ENCODE measurements at regions not wholly inside any gene's neighbourhood (a gene's known extent, or its start where the extent isn't known, plus 50 kb on each side); places are given as distances from the start of the nearest gene placed in this dataset.
"Not testable (repeated sequence)": the region's sequence is repeated elsewhere in the genome, so short reads cannot be mapped to it uniquely, and the experiment has no call there.

- not testable (repeated sequence) for DNase-seq (ENCODE audit: low read depth in 4 of 4, low spot score in 3 of 4)
Measured at GRCh38 chr1:25171013-25171412, 61.3 kb downstream of the SYF2 start.

GRCh38 chr1:25170439-25170838 is 61.9 kb downstream of the SYF2 start:
- no peak for DNase-seq (ENCODE audit: low read depth in 4 of 4, low spot score in 3 of 4)

GRCh38 chr1:25169610-25170009 is 62.7 kb downstream of the SYF2 start:
- DNase-seq (ENCODE audit: low read depth in 4 of 4, low spot score in 3 of 4), result no peak

- DNase-seq (ENCODE audit: low read depth in 4 of 4, low spot score in 3 of 4), result no peak
Measured at GRCh38 chr1:25169168-25169567, 63.1 kb downstream of the SYF2 start.

GRCh38 chr1:25168193-25169071 is 63.9 kb downstream of the SYF2 start:
- DNase-seq (ENCODE audit: low read depth in 4 of 4, low spot score in 3 of 4), result no peak

- no peak for DNase-seq (ENCODE audit: low read depth in 4 of 4, low spot score in 3 of 4)
Measured at GRCh38 chr1:25167269-25168192, 64.8 kb downstream of the SYF2 start.

- DNase-seq (ENCODE audit: low read depth in 4 of 4, low spot score in 3 of 4), result no peak
Measured at GRCh38 chr1:25166847-25167246, 65.5 kb downstream of the SYF2 start.

GRCh38 chr1:25163986-25164385 is 68.3 kb downstream of the SYF2 start:
- DNase-seq (ENCODE audit: low read depth in 4 of 4, low spot score in 3 of 4), result no peak

- DNase-seq (ENCODE audit: low read depth in 4 of 4, low spot score in 3 of 4), result no peak
Measured at GRCh38 chr1:25161981-25162380, 70.3 kb downstream of the SYF2 start.

- no peak for DNase-seq (ENCODE audit: low read depth in 4 of 4, low spot score in 3 of 4)
Measured at GRCh38 chr1:25157846-25158245, 74.5 kb downstream of the SYF2 start.

- no peak for DNase-seq (ENCODE audit: low read depth in 4 of 4, low spot score in 3 of 4)
Measured at GRCh38 chr1:25150985-25151495, 81.3 kb downstream of the SYF2 start.

GRCh38 chr1:25148673-25149300 is 83.5 kb downstream of the SYF2 start:
- DNase-seq (ENCODE audit: low read depth in 4 of 4, low spot score in 3 of 4), result no peak

GRCh38 chr1:25146451-25146855 is 85.8 kb downstream of the SYF2 start:
- DNase-seq (ENCODE audit: low read depth in 4 of 4, low spot score in 3 of 4), result peak in 1 of 4 donors; percentile 36

- peak in 1 of 4 donors; percentile 38 for DNase-seq (ENCODE audit: low read depth in 4 of 4, low spot score in 3 of 4)
Measured at GRCh38 chr1:25145775-25146393, 86.4 kb downstream of the SYF2 start.

- DNase-seq (ENCODE audit: low read depth in 4 of 4, low spot score in 3 of 4), result no peak
Measured at GRCh38 chr1:25140073-25140797, 92.1 kb downstream of the SYF2 start.

- DNase-seq (ENCODE audit: low read depth in 4 of 4, low spot score in 3 of 4), result no peak
Measured at GRCh38 chr1:25137521-25138395, 94.5 kb downstream of the SYF2 start.

- no peak for DNase-seq (ENCODE audit: low read depth in 4 of 4, low spot score in 3 of 4)
Measured at GRCh38 chr1:25137106-25137505, 95.2 kb downstream of the SYF2 start.

GRCh38 chr1:25135909-25136308 is 96.4 kb downstream of the SYF2 start:
- DNase-seq (ENCODE audit: low read depth in 4 of 4, low spot score in 3 of 4), result no peak

Measured in right renal pelvis (tissue), 4 donors.